HCT116 (cell line): ENCODE measurements at regions not wholly inside any gene's neighbourhood (a gene's known extent, or its start where the extent isn't known, plus 50 kb on each side); places are given as distances from the start of the nearest gene placed in this dataset.

ENCODE experiments used
- ATAC-seq: fragments of 200-7000 bp; cut with Tn5 transposase; 2 replicates; pipeline ENCODE4 v1.9.1; 2020; ENCODE audit warnings: mild to moderate bottlenecking, moderate library complexity
- BruUV-seq: library from RNA; stranded (reverse); fragments of 400-500 nt; replicated peaks from 2 replicates; lab custom pipeline; 2021; lab: Mats Ljungman, UMichigan
- CTCF ChIA-PET: fragments of 300-600 bp; sonication (Branson Sonifier 250); formaldehyde crosslinking; loops from one replicate; lab custom pipeline; 2021; ENCODE audit warnings: antibody characterized with exemption; lab: Charles Lee
- POLR2A ChIA-PET: fragments of 300-600, 350-600 bp; sonication (Branson Sonifier 250); formaldehyde crosslinking; loops from one replicate; lab custom pipeline; 2021; ENCODE audit warnings: antibody characterized with exemption; lab: Charles Lee
- RAD21 ChIA-PET, 2 experiments: fragments of 300-600 bp; sonication (Branson Sonifier 250); formaldehyde crosslinking; loops; one replicate each; lab custom pipeline; 2023; ENCODE audit warnings: low total read pairs in 2 of 2; ENCODE audit not compliant: uncharacterized antibody in 2 of 2, unreplicated experiment in 2 of 2, low non-redundant PET in 1 of 2; lab: Charles Lee
- DNase-seq: peaks from one replicate; pipeline ENCODE4 v3.0.0-alpha.2; 2010; ENCODE audit warnings: low read depth, low spot score
- H2AFZ ChIP-seq: fragments of 200-600 bp; shearing (Covaris generic), sonication (generic); 2 replicates; pipeline ENCODE4 v1.6.1; 2017; ENCODE audit warnings: low read depth, mixed run types, mixed read lengths, antibody characterized with exemption, low read length; ENCODE audit not compliant: poor library complexity, severe bottlenecking
- H3K27ac ChIP-seq: 2 replicates; pipeline ENCODE4 v1.5.1; 2012; ENCODE audit warnings: low read depth, low read length
- H3K27me3 ChIP-seq: fragments of 200-600 bp; sonication (generic); 2 replicates; pipeline ENCODE4 v1.6.1; 2016; ENCODE audit warnings: mixed run types, low read length, mixed read lengths; ENCODE audit not compliant: insufficient read depth
- H3K36me3 ChIP-seq, 2 experiments: fragments of 200-500 bp in 1 of 2; fragments of 200-600 bp in 1 of 2; sonication (Bioruptor generic) in 1 of 2; sonication (generic) in 1 of 2; 2 replicates each; pipeline versions ENCODE4 v1.5.1 to v1.6.1; 2014 to 2016; ENCODE audit warnings: low read length in 2 of 2, inconsistent platforms in 1 of 2, mixed read lengths in 1 of 2, mixed run types in 1 of 2; ENCODE audit not compliant: insufficient read depth in 2 of 2, control insufficient read depth in 1 of 2
- H3K4me1 ChIP-seq, 2 experiments: fragments of 200-600 bp in 1 of 2; sonication (generic) in 1 of 2; 2 replicates each; pipeline versions ENCODE4 v1.5.1 to v1.6.1; 2012 to 2017; ENCODE audit warnings: low read length in 2 of 2, inconsistent platforms in 1 of 2, mild to moderate bottlenecking in 1 of 2, mixed read lengths in 1 of 2, mixed run types in 1 of 2, moderate library complexity in 1 of 2; ENCODE audit not compliant: insufficient read depth in 2 of 2, control insufficient read depth in 1 of 2
- H3K4me2 ChIP-seq: fragments of 200-600 bp; sonication (generic); 2 replicates; pipeline ENCODE4 v1.6.1; 2017; ENCODE audit warnings: mixed run types, low read length, mixed read lengths
- H3K4me3 ChIP-seq, 2 experiments: fragments of 200-600 bp in 1 of 2; sonication (generic) in 1 of 2; replicated peaks in 1 of 2; 2 replicates each; pipeline ENCODE4 v1.5.1; 2011 to 2016; ENCODE audit warnings: low read length in 2 of 2, control low read depth in 1 of 2, low read depth in 1 of 2, mild to moderate bottlenecking in 1 of 2, mixed read lengths in 1 of 2, mixed run types in 1 of 2
- H3K79me2 ChIP-seq: fragments of 200-600 bp; sonication (generic); 2 replicates; pipeline ENCODE4 v1.6.1; 2017; ENCODE audit warnings: mild to moderate bottlenecking, mixed run types, low read length, moderate library complexity, mixed read lengths; ENCODE audit not compliant: insufficient read depth
- H3K9ac ChIP-seq: fragments of 200-600 bp; sonication (generic); 2 replicates; pipeline ENCODE4 v1.6.1; 2016; ENCODE audit warnings: low read length, mixed read lengths
- H3K9me2 ChIP-seq: fragments of 200-600 bp; sonication (generic), shearing (Covaris generic); 2 replicates; pipeline ENCODE4 v1.6.1; 2017; ENCODE audit warnings: mixed run types, mild to moderate bottlenecking, moderate library complexity; ENCODE audit not compliant: insufficient read depth
- H3K9me3 ChIP-seq, 2 experiments: fragments of 200-500 bp in 1 of 2; fragments of 200-600 bp in 1 of 2; sonication (Bioruptor generic) in 1 of 2; sonication (generic) in 1 of 2; 2 replicates each; pipeline ENCODE4 v1.6.1; 2014 to 2017; ENCODE audit warnings: low read length in 2 of 2, mixed read lengths in 2 of 2, inconsistent platforms in 1 of 2, low read depth in 1 of 2, mild to moderate bottlenecking in 1 of 2, mixed run types in 1 of 2, moderate library complexity in 1 of 2; ENCODE audit not compliant: control insufficient read depth in 1 of 2, insufficient read depth in 1 of 2
- H4K20me1 ChIP-seq: fragments of 200-600 bp; sonication (generic), shearing (Covaris generic); 2 replicates; pipeline ENCODE4 v1.6.1; 2017; ENCODE audit warnings: mixed run types, mild to moderate bottlenecking, moderate library complexity; ENCODE audit not compliant: insufficient read depth
- ELF1 ChIP-seq: IDR thresholded peaks from 2 replicates; pipeline ENCODE4 v1.6.1; 2012; ENCODE audit warnings: low read depth, borderline replicate concordance
- JUND ChIP-seq: IDR thresholded peaks from 2 replicates; pipeline ENCODE4 v1.6.1; 2012
- REST ChIP-seq: IDR thresholded peaks from 2 replicates; pipeline ENCODE4 v1.6.1; 2012; ENCODE audit warnings: low read depth
- SIN3A ChIP-seq: IDR thresholded peaks from 2 replicates; pipeline ENCODE4 v1.6.1; 2012; ENCODE audit warnings: low read depth
- TCF7L2 ChIP-seq: IDR thresholded peaks from 2 replicates; pipeline ENCODE4 v1.7.0; 2011; ENCODE audit warnings: borderline replicate concordance, inconsistent platforms; ENCODE audit not compliant: insufficient read depth, insufficient read length; ENCODE audit errors: extremely low read depth
- ZBTB33 ChIP-seq: IDR thresholded peaks from 2 replicates; pipeline ENCODE4 v1.6.1; 2011; ENCODE audit warnings: mild to moderate bottlenecking, low read length, moderate library complexity; ENCODE audit not compliant: insufficient replicate concordance; ENCODE audit errors: extremely low read depth
- ZFX ChIP-seq: fragments of 450-650 bp; IDR thresholded peaks from 2 replicates; pipeline ENCODE4 v1.6.1; 2017
- intact Hi-C: fragments of 100-400 bp; cut with micrococcal nuclease; formaldehyde crosslinking; loops from 2 replicates; pipeline ENCODE4 v1.10.0; 2022

GRCh38 chr11:127226380-127226779 lies 225.8 kb upstream of the KIRREL3 start:
- intact Hi-C loops = no loop called here
- BruUV-seq = no TSS peak
- Histone ChIP-seq H3K9ac (no peak overlapping the region), H3K4me2 (no peak overlapping the region), H2AFZ (no peak overlapping the region), H3K9me2 (no peaks in the 10 kb centered on the region), H3K9me3 (no peaks in the 10 kb centered on the region; a peak in 2 of 4 replicates), H3K36me3 (no peaks in the 10 kb centered on the region), H3K4me1 (no peaks in the 10 kb centered on the region), H3K27me3 (no peaks in the 10 kb centered on the region), H3K27ac (no peak overlapping the region), H4K20me1 (no peaks in the 10 kb centered on the region), H3K79me2 (no peaks in the 10 kb centered on the region), H3K4me3 (no peak overlapping the region)
- DNase-seq (no peak), ATAC-seq (no peak)
- TF ChIP-seq ZFX = no peak
- no peak for TF ChIP-seq ELF1
- TF ChIP-seq JUND = no peak
- no peak for TF ChIP-seq TCF7L2
- TF ChIP-seq REST = no peak
- no peak for TF ChIP-seq SIN3A
- RAD21 ChIA-PET = no interaction called here
- CTCF ChIA-PET = no interaction called here
- POLR2A ChIA-PET = no interaction called here

DNA sequence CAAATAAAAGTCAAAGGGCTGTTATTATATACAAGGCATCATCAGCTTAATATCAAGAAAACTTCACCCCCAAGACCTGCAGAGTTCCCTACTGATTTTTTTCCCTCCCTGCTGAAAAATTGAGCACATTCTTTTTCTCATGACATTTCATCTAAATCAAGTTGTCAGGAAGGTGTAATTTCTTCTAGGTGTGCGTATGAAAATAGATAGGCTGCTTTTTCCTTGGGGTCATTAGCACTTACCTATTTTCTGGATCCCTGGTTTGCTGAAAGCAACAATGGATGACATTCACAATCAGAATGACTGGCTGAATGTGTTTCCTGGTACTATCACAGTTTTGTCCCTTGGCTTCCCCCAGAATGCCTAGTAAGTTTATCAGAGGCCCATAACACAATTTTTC lies 225.0 kb upstream of the KIRREL3 start:
- no TSS peak for BruUV-seq
- no peak for ATAC-seq

More for the DNA sequence above, 225.0 kb upstream of the KIRREL3 start:
- H3K9me2 ChIP-seq = no peaks in the 10 kb centered on the region
- ChIA-PET RAD21 (no interaction called here), CTCF (no interaction called here), POLR2A (no interaction called here)
- no peak overlapping the region for H3K4me2 ChIP-seq
- TF ChIP-seq REST (no peak), ZBTB33 (no peak)
- no peaks in the 10 kb centered on the region for H3K79me2 ChIP-seq
- no peak overlapping the region for H3K27ac ChIP-seq
- no peaks in the 10 kb centered on the region for H4K20me1 ChIP-seq
- H2AFZ ChIP-seq = no peak overlapping the region
- no peaks in the 10 kb centered on the region for H3K4me1 ChIP-seq
- H3K9me3 ChIP-seq = no peaks in the 10 kb centered on the region; a peak in 2 of 4 replicates
- no peak for DNase-seq
- no peak overlapping the region for H3K9ac ChIP-seq
- no peaks in the 10 kb centered on the region for H3K36me3 ChIP-seq
- no peaks in the 10 kb centered on the region for H3K27me3 ChIP-seq
- intact Hi-C loops = no loop called here
- no peak overlapping the region for H3K4me3 ChIP-seq
